HepG2 (cell line): ENCODE measurements at regions not wholly inside any gene's neighbourhood (a gene's known extent, or its start where the extent isn't known, plus 50 kb on each side); places are given as distances from the start of the nearest gene placed in this dataset.

Experiments used
- ATAC-seq: fragments of 200-7000 bp; cut with Tn5 transposase; 3 replicates; pipeline ENCODE4 v1.9.1; 2020; ENCODE audit warnings: mild to moderate bottlenecking, moderate library complexity
- BruUV-seq: library from RNA; stranded (reverse); fragments of 400-500 nt; replicated peaks from 2 replicates; lab custom pipeline; 2021; lab: Mats Ljungman, UMichigan
- CTCF ChIA-PET: fragments of 300-600 bp; formaldehyde crosslinking; extraction: SDS; loops from one replicate; lab custom pipeline; 2021; ENCODE audit warnings: low total read pairs, inconsistent platforms, low intra/inter-chr PET ratio; lab: Yijun Ruan, JAX
- POLR2A ChIA-PET: fragments of 350-600 bp; sonication (Branson Sonifier 250); formaldehyde crosslinking; loops from one replicate; lab custom pipeline; 2020; ENCODE audit warnings: antibody characterized with exemption, inconsistent platforms; lab: Yijun Ruan, JAX
- DNase-seq: peaks from one replicate; pipeline ENCODE4 v3.0.0-alpha.2; 2015; ENCODE audit warnings: low spot score
- FAIRE-seq: peaks from 3 replicates; lab custom pipeline; 2011; peaks lifted over from hg19 to GRCh38; lab: Jason Lieb, UNC
- H2AFZ ChIP-seq: one replicate; pipeline ENCODE4 v1.6.1; 2011; ENCODE audit warnings: low read length, inconsistent platforms
- H3K27ac ChIP-seq: fragments of 300-600 bp; 3 replicates; pipeline ENCODE4 v1.8.0; 2011; ENCODE audit warnings: mixed run types, mild to moderate bottlenecking, mixed read lengths, low read length, inconsistent platforms; ENCODE audit not compliant: insufficient read depth; ENCODE audit errors: extremely low read length
- H3K27me3 ChIP-seq, 2 experiments: fragments of 200-600 bp in 1 of 2; 2 replicates in 1 of 2; 3 replicates in 1 of 2; pipeline versions ENCODE4 v1.6.0 to v1.8.0; 2011; ENCODE audit warnings: low read length in 2 of 2, mild to moderate bottlenecking in 2 of 2, moderate library complexity in 2 of 2, inconsistent platforms in 1 of 2; ENCODE audit not compliant: insufficient read depth in 2 of 2, control insufficient read depth in 1 of 2
- H3K36me3 ChIP-seq, 2 experiments: fragments of 200-600 bp in 1 of 2; replicated peaks in 1 of 2; 2 replicates in 1 of 2; 3 replicates in 1 of 2; pipeline versions ENCODE4 v1.5.1 to v1.8.0; 2011; ENCODE audit warnings: low read length in 2 of 2, inconsistent platforms in 1 of 2; ENCODE audit not compliant: insufficient read depth in 2 of 2, control insufficient read depth in 1 of 2
- H3K4me1 ChIP-seq: 2 replicates; pipeline ENCODE4 v1.5.1; 2012; ENCODE audit warnings: low read length, inconsistent platforms; ENCODE audit not compliant: insufficient read depth
- H3K4me2 ChIP-seq: 2 replicates; pipeline ENCODE4 v1.6.0; 2011; ENCODE audit warnings: low read depth, low read length, inconsistent platforms
- H3K4me3 ChIP-seq, 3 experiments: fragments of 200-600 bp in 1 of 3; sonication (generic), shearing (Covaris generic) in 1 of 3; replicated peaks in 1 of 3; 2 replicates each; pipeline ENCODE4 v1.5.1; 2011 to 2016; ENCODE audit warnings: low read length in 3 of 3, inconsistent platforms in 2 of 3, low read depth in 2 of 3, mild to moderate bottlenecking in 2 of 3, control low read depth in 1 of 3, mixed read lengths in 1 of 3; ENCODE audit not compliant: insufficient read depth in 1 of 3
- H3K79me2 ChIP-seq: one replicate; pipeline ENCODE4 v1.6.1; 2011; ENCODE audit warnings: low read length, inconsistent platforms; ENCODE audit not compliant: insufficient read depth
- H3K9ac ChIP-seq: 2 replicates; pipeline ENCODE4 v1.6.0; 2011; ENCODE audit warnings: mild to moderate bottlenecking, low read depth, low read length, inconsistent platforms; ENCODE audit not compliant: insufficient read depth
- H3K9me3 ChIP-seq: 2 replicates; pipeline ENCODE4 v1.5.1; 2012; ENCODE audit warnings: mild to moderate bottlenecking, low read length
- H4K20me1 ChIP-seq: 2 replicates; pipeline ENCODE4 v1.6.0; 2011; ENCODE audit warnings: inconsistent platforms, mild to moderate bottlenecking, low read length, moderate library complexity; ENCODE audit not compliant: insufficient read depth
- CC2D1A ChIP-seq: sonication (generic); formaldehyde crosslinking; IDR thresholded peaks from 2 replicates; pipeline ENCODE4 v1.8.1; 2023; ENCODE audit warnings: mild to moderate bottlenecking, missing genetic modification reagents
- FOXC1 ChIP-seq: sonication (generic); formaldehyde crosslinking; IDR thresholded peaks from 2 replicates; pipeline ENCODE4 v1.8.0; 2022; ENCODE audit warnings: mild to moderate bottlenecking, missing genetic modification reagents, borderline replicate concordance
- FOXJ3 ChIP-seq: sonication (generic); formaldehyde crosslinking; IDR thresholded peaks from 2 replicates; pipeline ENCODE4 v1.4.0; 2020; ENCODE audit warnings: missing genetic modification reagents, mild to moderate bottlenecking, borderline replicate concordance
- HNRNPH1 ChIP-seq: fragments of 200-400 bp; formaldehyde crosslinking; optimal IDR thresholded peaks from 2 replicates; pipeline ENCODE3; 2017; ENCODE audit warnings: mild to moderate bottlenecking, low read depth, low read length
- KDM5B ChIP-seq: sonication (generic); formaldehyde crosslinking; IDR thresholded peaks from 2 replicates; pipeline ENCODE4 v1.4.0; 2020; ENCODE audit warnings: missing genetic modification reagents, mild to moderate bottlenecking, borderline replicate concordance
- MTA3 ChIP-seq: sonication (generic); formaldehyde crosslinking; IDR thresholded peaks from 2 replicates; pipeline ENCODE4 v1.4.0; 2020; ENCODE audit warnings: missing genetic modification reagents
- MTF2 ChIP-seq: sonication (generic); formaldehyde crosslinking; IDR thresholded peaks from 2 replicates; pipeline ENCODE4 v1.5.0; 2020; ENCODE audit warnings: missing genetic modification reagents, borderline replicate concordance
- PHF5A ChIP-seq: IDR thresholded peaks from one replicate; pipeline ENCODE4 v1.6.1; 2018; ENCODE audit warnings: low read depth, missing genetic modification reagents; ENCODE audit not compliant: unreplicated experiment
- ZFP37 ChIP-seq: sonication (generic); formaldehyde crosslinking; IDR thresholded peaks from 2 replicates; pipeline ENCODE4 v1.4.0; 2020; ENCODE audit warnings: missing genetic modification reagents, borderline replicate concordance
- ZFP41 ChIP-seq: sonication (generic); formaldehyde crosslinking; IDR thresholded peaks from 2 replicates; pipeline ENCODE4 v1.4.0; 2020; ENCODE audit warnings: mild to moderate bottlenecking, missing genetic modification reagents, borderline replicate concordance
- ZNF761 ChIP-seq: sonication (generic); formaldehyde crosslinking; conservative IDR thresholded peaks from 2 replicates; pipeline ENCODE4 v1.4.0; 2020; ENCODE audit warnings: mild to moderate bottlenecking, missing genetic modification reagents
- WGBS: methylation state at CpG from one replicate; pipeline ENCODE4 v1.1.6; 2017; ENCODE audit warnings: low lambda C conversion rate; 5-methylcytosine and 5-hydroxymethylcytosine counted together
- in situ Hi-C: cut with HindIII; loops from 2 replicates; pipeline ENCODE4 v1.10.0; 2017; ENCODE audit warnings: low pct_unique_long_range_greater_than_20kb; ENCODE audit not compliant: extremely low pct_ligation_motif_present
- intact Hi-C: fragments of 100-400 bp; cut with micrococcal nuclease; formaldehyde crosslinking; loops from one replicate; pipeline ENCODE4 v1.10.0; 2022; ENCODE audit not compliant: unreplicated experiment
- TF ChIP-seq, protein P1 (sequence below): sonication (generic); formaldehyde crosslinking; IDR thresholded peaks from 2 replicates; pipeline ENCODE4 v1.8.0; 2022; ENCODE audit warnings: mild to moderate bottlenecking, missing genetic modification reagents; ENCODE audit not compliant: insufficient replicate concordance
- TF ChIP-seq, protein P2 (sequence below): sonication (generic); formaldehyde crosslinking; IDR thresholded peaks from 2 replicates; pipeline ENCODE4 v1.4.0; 2020; ENCODE audit warnings: missing genetic modification reagents, borderline replicate concordance
- TF ChIP-seq, protein P3 (sequence below): sonication (generic); formaldehyde crosslinking; IDR thresholded peaks from 2 replicates; pipeline ENCODE4 v1.4.0; 2020; ENCODE audit warnings: missing genetic modification reagents
- TF ChIP-seq, protein P4 (sequence below): sonication (generic); formaldehyde crosslinking; IDR thresholded peaks from 2 replicates; pipeline ENCODE4 v1.5.0; 2020; ENCODE audit warnings: missing genetic modification reagents
- TF ChIP-seq, protein P5 (sequence below): sonication (generic); IDR thresholded peaks from 2 replicates; pipeline ENCODE4 v1.6.1; 2016; ENCODE audit warnings: low read depth, borderline replicate concordance

DNA sequence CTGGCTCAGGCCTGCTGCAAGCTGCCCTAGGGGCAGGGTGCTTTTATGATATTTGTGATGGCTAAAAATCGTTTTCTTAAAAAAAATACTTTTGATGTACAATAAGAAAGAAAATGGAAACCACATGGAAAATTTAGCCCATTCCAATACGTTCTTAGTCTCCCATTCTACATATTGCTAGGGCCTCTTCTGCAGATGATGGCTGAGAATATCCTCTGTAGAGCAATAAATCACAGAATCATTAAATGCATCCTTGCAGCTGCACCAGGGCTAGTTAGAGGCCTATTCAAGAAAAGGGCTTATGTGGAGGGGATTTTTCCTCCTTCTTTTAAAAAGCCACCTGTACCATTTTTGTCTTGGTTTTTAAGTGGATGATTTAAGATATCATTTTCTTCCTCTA is 97.6 kb upstream of the C1GALT1C1 start (continued):
- TF ChIP-seq, protein P1, sequence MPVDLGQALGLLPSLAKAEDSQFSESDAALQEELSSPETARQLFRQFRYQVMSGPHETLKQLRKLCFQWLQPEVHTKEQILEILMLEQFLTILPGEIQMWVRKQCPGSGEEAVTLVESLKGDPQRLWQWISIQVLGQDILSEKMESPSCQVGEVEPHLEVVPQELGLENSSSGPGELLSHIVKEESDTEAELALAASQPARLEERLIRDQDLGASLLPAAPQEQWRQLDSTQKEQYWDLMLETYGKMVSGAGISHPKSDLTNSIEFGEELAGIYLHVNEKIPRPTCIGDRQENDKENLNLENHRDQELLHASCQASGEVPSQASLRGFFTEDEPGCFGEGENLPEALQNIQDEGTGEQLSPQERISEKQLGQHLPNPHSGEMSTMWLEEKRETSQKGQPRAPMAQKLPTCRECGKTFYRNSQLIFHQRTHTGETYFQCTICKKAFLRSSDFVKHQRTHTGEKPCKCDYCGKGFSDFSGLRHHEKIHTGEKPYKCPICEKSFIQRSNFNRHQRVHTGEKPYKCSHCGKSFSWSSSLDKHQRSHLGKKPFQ = no peak
- no peak for TF ChIP-seq MTF2
- TF ChIP-seq, protein P2, sequence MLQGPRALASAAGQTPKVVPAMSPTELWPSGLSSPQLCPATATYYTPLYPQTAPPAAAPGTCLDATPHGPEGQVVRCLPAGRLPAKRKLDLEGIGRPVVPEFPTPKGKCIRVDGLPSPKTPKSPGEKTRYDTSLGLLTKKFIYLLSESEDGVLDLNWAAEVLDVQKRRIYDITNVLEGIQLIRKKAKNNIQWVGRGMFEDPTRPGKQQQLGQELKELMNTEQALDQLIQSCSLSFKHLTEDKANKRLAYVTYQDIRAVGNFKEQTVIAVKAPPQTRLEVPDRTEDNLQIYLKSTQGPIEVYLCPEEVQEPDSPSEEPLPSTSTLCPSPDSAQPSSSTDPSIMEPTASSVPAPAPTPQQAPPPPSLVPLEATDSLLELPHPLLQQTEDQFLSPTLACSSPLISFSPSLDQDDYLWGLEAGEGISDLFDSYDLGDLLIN (CRISPR knock-in tag) = no peak
- no peak for TF ChIP-seq ZFP37 (CRISPR knock-in tag)
- no peak for TF ChIP-seq MTA3 (CRISPR knock-in tag)

DNA sequence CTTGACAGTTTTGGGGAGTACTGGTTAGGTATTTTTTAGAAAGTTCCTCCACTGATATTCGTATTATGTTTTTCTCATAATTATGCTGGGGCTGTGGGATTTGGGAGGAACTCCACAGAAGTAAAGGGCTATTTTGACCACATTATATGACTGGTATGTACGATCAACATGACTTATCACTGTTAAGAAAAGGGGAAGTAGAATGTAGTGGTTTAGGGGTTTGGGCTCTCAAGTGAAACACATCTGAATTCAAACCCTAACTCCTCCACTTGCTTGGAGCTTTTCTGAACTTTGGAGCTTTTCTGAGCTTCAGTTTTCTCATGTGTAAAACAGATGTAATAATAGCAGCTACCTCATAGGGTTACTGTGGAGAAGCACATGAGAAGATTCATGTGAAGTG is 96.4 kb upstream of the C1GALT1C1 start:
- Histone ChIP-seq H3K36me3 (no peaks in the 10 kb centered on the region), H3K4me2 (no peak overlapping the region), H2AFZ (no peak overlapping the region), H3K4me3 (no peak overlapping the region), H3K79me2 (no peaks in the 10 kb centered on the region), H3K9me3 (no peaks in the 10 kb centered on the region), H3K27me3 (no peaks in the 10 kb centered on the region), H3K27ac (no peak overlapping the region), H3K9ac (no peak overlapping the region), H4K20me1 (no peaks in the 10 kb centered on the region), H3K4me1 (no peaks in the 10 kb centered on the region)
- DNase-seq = no peak
- in situ Hi-C loops (no loop called here), intact Hi-C loops (no loop called here)
- no peak for FAIRE-seq
- ATAC-seq = no peak
- WGBS = 33% methylated on average over 2 of the region's 2 CpGs
- BruUV-seq = no TSS peak
- CTCF ChIA-PET = no interaction called here
- POLR2A ChIA-PET = interaction anchor here (2.1 kb wide), 1 partner anchor 26 kb away, joined by 4 read pairs; no protein-coding TSS in a partner anchor
- TF ChIP-seq HNRNPH1 = no peak
- TF ChIP-seq, protein P3, sequence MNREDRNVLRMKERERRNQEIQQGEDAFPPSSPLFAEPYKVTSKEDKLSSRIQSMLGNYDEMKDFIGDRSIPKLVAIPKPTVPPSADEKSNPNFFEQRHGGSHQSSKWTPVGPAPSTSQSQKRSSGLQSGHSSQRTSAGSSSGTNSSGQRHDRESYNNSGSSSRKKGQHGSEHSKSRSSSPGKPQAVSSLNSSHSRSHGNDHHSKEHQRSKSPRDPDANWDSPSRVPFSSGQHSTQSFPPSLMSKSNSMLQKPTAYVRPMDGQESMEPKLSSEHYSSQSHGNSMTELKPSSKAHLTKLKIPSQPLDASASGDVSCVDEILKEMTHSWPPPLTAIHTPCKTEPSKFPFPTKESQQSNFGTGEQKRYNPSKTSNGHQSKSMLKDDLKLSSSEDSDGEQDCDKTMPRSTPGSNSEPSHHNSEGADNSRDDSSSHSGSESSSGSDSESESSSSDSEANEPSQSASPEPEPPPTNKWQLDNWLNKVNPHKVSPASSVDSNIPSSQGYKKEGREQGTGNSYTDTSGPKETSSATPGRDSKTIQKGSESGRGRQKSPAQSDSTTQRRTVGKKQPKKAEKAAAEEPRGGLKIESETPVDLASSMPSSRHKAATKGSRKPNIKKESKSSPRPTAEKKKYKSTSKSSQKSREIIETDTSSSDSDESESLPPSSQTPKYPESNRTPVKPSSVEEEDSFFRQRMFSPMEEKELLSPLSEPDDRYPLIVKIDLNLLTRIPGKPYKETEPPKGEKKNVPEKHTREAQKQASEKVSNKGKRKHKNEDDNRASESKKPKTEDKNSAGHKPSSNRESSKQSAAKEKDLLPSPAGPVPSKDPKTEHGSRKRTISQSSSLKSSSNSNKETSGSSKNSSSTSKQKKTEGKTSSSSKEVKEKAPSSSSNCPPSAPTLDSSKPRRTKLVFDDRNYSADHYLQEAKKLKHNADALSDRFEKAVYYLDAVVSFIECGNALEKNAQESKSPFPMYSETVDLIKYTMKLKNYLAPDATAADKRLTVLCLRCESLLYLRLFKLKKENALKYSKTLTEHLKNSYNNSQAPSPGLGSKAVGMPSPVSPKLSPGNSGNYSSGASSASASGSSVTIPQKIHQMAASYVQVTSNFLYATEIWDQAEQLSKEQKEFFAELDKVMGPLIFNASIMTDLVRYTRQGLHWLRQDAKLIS (CRISPR knock-in tag) = no peak
- TF ChIP-seq FOXC1 (CRISPR knock-in tag) = no peak
- TF ChIP-seq, protein P4, sequence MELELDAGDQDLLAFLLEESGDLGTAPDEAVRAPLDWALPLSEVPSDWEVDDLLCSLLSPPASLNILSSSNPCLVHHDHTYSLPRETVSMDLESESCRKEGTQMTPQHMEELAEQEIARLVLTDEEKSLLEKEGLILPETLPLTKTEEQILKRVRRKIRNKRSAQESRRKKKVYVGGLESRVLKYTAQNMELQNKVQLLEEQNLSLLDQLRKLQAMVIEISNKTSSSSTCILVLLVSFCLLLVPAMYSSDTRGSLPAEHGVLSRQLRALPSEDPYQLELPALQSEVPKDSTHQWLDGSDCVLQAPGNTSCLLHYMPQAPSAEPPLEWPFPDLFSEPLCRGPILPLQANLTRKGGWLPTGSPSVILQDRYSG (CRISPR knock-in tag) = no peak
- no peak for TF ChIP-seq ZFP41
- TF ChIP-seq FOXJ3 (CRISPR knock-in tag) = no peak
- no peak for TF ChIP-seq ZNF761
- TF ChIP-seq, protein P5, sequence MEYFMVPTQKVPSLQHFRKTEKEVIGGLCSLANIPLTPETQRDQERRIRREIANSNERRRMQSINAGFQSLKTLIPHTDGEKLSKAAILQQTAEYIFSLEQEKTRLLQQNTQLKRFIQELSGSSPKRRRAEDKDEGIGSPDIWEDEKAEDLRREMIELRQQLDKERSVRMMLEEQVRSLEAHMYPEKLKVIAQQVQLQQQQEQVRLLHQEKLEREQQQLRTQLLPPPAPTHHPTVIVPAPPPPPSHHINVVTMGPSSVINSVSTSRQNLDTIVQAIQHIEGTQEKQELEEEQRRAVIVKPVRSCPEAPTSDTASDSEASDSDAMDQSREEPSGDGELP = no peak
- no peak for TF ChIP-seq KDM5B (CRISPR knock-in tag)
- no peak for TF ChIP-seq CC2D1A
- no peak for TF ChIP-seq PHF5A (CRISPR knock-in tag)
